ENCODE measurements at regions not wholly inside any gene's neighbourhood (a gene's known extent, or its start where the extent isn't known, plus 50 kb on each side); places are given as distances from the start of the nearest gene placed in this dataset.
"Not testable (repeated sequence)": the region's sequence is repeated elsewhere in the genome, so short reads cannot be mapped to it uniquely, and the experiment has no call there.

GRCh38 chr7:131034166-131034881, 293.4 kb upstream of the MKLN1 start:
- H3K4me3 ChIP-seq, result no peak overlapping the region
- no peaks in the 10 kb centered on the region for H3K27me3 ChIP-seq
- DNase-seq, result no peak
- no peaks in the 10 kb centered on the region for H3K36me3 ChIP-seq
- H3K9me3 ChIP-seq, result no peaks in the 10 kb centered on the region

DNA sequence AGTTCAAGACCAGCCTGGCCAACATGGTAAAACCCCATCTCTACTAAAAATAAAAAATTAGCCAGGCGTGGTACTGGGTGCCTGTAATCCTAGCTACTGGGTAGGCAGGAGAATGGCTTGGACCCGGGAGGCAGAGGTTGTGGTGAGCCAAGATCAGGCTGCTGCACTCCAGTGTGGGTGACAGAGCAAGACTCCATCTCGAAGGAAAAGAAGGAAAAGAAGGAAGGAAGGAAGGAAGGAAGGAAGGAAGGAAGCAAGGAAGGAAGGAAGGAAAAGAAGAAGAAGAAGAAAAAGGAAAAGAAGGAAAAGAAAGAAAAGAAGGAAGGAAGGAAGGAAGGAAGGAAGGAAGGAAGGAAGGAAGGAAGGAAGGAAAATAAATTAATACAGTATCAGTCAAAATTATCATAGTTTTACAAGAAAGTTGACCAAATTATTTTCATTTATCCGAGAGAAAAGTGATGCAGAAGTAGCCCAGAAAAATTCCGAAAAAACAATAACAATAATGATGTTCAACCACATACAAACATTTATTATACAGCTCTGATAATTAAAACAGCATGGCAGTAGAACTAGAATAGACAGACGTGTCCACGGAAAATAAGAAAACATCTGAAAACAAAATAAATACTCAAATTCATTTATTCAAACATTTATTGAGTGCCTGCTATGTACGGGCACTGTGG, 292.4 kb upstream of the MKLN1 start:
- Histone ChIP-seq H3K36me3 (no peaks in the 10 kb centered on the region), H3K4me3 (no peak overlapping the region), H3K9me3 (no peaks in the 10 kb centered on the region), H3K27me3 (no peaks in the 10 kb centered on the region)
- DNase-seq, result no peak

GRCh38 chr7:131038153-131038552, 289.5 kb upstream of the MKLN1 start:
- Histone ChIP-seq H3K36me3 (no peaks in the 10 kb centered on the region), H3K27me3 (no peaks in the 10 kb centered on the region), H3K4me3 (no peak overlapping the region), H3K9me3 (no peaks in the 10 kb centered on the region)
- DNase-seq, result no peak

DNA sequence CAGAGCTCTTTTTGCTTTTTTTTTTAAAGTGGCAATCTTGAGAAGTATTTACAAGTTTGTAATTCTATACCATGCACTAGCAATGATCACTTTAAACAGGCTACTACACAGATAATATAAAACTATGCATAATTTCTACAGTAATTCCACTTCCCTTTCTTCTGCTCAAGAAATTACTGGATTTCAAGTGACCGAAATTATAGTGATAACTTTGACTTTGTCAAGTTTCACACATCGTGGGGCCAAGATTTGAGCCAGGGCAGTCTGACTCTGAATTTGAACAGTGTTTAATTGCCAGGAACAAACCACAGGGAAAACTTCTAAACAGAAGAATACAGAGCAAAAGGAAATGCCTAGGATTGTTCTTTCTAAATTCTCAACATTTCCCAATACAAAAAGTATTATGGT, 288.3 kb upstream of the MKLN1 start:
- H3K36me3 ChIP-seq, result no peaks in the 10 kb centered on the region
- H3K9me3 ChIP-seq, result no peaks in the 10 kb centered on the region
- H3K27me3 ChIP-seq, result no peaks in the 10 kb centered on the region
- DNase-seq, result no peak
- H3K4me3 ChIP-seq, result no peak overlapping the region

- H3K27me3 ChIP-seq, result no peaks in the 10 kb centered on the region
- no peak overlapping the region for H3K4me3 ChIP-seq
- no peak for DNase-seq
- H3K9me3 ChIP-seq, result no peaks in the 10 kb centered on the region
- H3K36me3 ChIP-seq, result no peaks in the 10 kb centered on the region
Measured at GRCh38 chr7:131039836-131040235, 287.8 kb upstream of the MKLN1 start.

- no peaks in the 10 kb centered on the region for H3K9me3 ChIP-seq
- H3K4me3 ChIP-seq, result no peak overlapping the region
- H3K27me3 ChIP-seq, result no peaks in the 10 kb centered on the region
- H3K36me3 ChIP-seq, result no peaks in the 10 kb centered on the region
- peak; percentile 14 for DNase-seq
Measured at GRCh38 chr7:131040467-131040932, 287.2 kb upstream of the MKLN1 start.

GRCh38 chr7:131041012-131041695, 286.5 kb upstream of the MKLN1 start:
- not testable (repeated sequence) for H3K36me3 ChIP-seq, H3K27me3 ChIP-seq, DNase-seq, H3K9me3 ChIP-seq, H3K4me3 ChIP-seq

- no peaks in the 10 kb centered on the region for H3K27me3 ChIP-seq
- no peak for DNase-seq
- no peak overlapping the region for H3K4me3 ChIP-seq
- no peaks in the 10 kb centered on the region for H3K36me3 ChIP-seq
- H3K9me3 ChIP-seq, result no peaks in the 10 kb centered on the region
Measured at GRCh38 chr7:131042269-131043160, 285.2 kb upstream of the MKLN1 start.

DNA sequence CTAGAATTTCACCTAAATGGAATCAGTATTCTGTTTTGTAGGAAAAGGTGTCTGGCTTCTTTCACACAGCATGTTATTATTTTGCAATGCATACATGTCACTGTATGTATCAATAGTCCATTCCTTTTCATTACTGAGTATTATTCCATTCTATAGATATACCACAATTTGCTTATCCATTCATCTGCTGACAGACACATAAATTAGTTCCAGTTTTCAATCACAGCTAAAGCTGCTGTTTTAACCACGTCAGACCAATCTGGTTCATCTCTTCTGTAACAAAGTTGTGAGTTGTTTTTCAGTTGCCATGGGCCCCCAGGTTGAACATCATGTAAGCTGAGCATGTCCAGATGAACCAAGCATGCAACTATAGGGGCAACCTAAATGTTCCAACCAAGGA, 282.1 kb upstream of the MKLN1 start:
- no peaks in the 10 kb centered on the region for H3K27me3 ChIP-seq
- no peaks in the 10 kb centered on the region for H3K36me3 ChIP-seq
- no peak overlapping the region for H3K4me3 ChIP-seq
- H3K9me3 ChIP-seq, result no peaks in the 10 kb centered on the region
- no peak for DNase-seq

DNA sequence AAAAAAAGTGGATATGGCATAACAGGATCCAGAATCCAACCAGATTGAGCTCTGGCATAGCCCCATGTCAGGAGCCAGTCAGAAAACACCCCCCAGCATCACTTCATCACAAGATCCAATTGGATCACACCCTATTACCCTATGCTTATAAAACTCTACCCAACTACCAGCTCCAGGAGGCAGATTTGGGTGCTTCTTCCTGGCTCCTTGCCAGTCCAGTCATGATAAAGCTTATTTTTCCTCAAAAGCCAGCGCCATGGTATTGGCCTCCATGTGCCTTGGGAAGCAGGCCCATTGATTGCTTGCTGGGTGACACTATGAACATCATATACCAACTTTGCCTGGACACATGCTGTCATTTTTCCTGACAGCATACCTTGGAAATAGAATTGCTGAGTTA, 281.4 kb upstream of the MKLN1 start:
- Histone ChIP-seq H3K4me3 (no peak overlapping the region), H3K9me3 (no peaks in the 10 kb centered on the region), H3K36me3 (no peaks in the 10 kb centered on the region), H3K27me3 (no peaks in the 10 kb centered on the region)
- no peak for DNase-seq

DNA sequence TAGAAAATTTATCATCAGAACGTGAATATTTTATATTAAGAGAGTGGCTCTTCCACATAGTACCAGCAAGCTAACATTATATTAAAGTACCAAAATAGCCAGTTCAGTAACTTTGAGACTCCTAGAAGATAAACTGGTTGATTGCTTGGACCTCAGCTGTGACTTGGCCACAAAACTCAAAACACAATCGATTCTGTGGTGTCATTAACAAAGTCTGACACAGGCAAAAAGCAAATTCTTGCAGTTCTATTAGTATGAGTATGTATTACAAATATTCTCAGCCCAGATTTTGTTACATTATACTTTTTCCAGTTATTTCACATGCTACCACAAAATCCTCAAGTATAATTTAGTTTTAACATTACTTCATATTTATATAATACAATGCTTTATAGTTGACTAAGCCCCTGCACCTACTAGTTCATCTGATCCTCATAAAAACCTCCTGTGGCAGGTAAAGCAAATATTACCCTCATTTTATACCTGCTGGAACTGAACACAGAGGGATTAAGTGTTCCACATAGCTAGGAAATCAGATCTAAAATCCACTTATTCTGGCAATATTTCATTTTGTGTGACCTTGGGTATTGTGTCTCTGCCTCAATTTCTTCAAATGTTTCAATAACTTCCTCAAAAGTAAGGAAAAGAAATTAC, 279.9 kb upstream of the MKLN1 start:
- DNase-seq, result no peak
- Histone ChIP-seq H3K9me3 (no peaks in the 10 kb centered on the region), H3K36me3 (no peaks in the 10 kb centered on the region), H3K4me3 (no peak overlapping the region), H3K27me3 (no peaks in the 10 kb centered on the region)

GRCh38 chr7:131051304-131051703, 276.4 kb upstream of the MKLN1 start:
- no peaks in the 10 kb centered on the region for H3K36me3 ChIP-seq
- no peaks in the 10 kb centered on the region for H3K9me3 ChIP-seq
- DNase-seq, result no peak
- no peaks in the 10 kb centered on the region for H3K27me3 ChIP-seq
- no peak overlapping the region for H3K4me3 ChIP-seq

DNA sequence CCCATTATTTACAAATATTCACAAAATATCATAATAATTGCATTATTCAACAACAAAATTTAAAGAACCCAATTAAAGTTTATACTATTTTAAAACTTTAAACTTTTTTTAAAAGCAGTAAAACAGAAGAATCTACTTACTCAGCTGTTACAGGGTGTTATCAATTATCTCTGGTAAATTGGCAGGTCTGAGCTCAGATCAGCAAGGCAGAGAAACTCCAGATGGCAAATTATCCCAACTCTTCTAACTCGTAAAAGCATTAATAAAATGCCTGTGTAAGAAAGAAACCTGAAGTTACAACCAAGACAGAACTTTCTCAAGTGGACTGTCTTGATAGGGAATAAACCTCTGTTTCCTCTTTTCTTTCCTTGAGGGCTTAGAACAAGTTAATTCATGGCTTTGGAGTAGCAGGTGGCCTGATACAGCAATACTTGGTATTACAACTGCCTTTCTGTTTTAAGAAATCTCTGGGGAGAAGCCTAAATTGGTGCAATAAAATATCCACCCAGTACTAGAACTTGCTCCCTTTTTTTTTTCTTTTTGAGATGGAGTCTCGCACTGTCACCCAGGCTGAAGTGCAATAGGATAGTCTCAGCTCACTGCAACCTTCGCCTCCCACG, 275.3 kb upstream of the MKLN1 start:
- Histone ChIP-seq H3K27me3 (no peaks in the 10 kb centered on the region), H3K9me3 (no peaks in the 10 kb centered on the region), H3K36me3 (no peaks in the 10 kb centered on the region), H3K4me3 (no peak overlapping the region)
- no peak for DNase-seq

- H3K36me3 ChIP-seq, result no peaks in the 10 kb centered on the region
- DNase-seq, result no peak
Measured at GRCh38 chr7:131056007-131056406, 271.7 kb upstream of the MKLN1 start.

DNA sequence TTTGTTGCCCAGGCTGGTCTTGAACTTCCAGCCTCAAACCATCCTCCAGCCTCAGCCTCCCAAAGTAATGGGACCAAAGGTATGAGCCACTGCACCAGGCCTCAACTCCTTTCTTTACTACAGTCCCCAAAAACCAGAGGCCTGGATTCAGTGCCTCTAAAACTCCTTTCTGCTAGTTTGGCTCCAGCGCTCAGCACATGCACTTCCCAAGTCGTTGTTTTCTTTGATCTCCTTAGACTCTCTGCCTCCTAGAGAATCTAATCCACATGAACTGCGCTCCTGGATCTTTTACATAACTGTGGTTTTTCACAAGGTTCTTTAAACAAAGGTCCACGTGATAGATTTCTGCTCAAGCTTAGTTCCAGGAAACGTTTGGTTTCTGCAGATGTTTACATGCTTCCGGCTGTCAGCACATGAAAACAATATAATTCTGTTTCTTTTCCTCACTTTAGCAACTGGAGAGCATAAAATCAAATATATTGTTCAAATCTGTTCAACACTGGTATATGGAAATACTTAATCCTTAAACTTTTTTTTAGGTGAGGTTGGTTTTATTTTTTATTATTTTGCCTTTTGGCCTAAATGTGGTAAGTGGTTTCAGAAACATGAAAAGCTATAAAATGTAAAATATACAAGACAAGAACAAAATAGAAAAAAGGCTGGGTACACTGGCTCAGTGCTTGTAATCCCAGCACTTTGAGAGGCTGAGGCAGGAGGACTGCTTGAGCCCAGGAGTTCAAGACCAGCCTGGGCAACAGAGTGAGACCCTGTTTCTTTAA, 270.5 kb upstream of the MKLN1 start:
- no peaks in the 10 kb centered on the region for H3K36me3 ChIP-seq
- H3K9me3 ChIP-seq, result no peaks in the 10 kb centered on the region
- DNase-seq, result no peak
- H3K27me3 ChIP-seq, result no peaks in the 10 kb centered on the region
- H3K4me3 ChIP-seq, result no peak overlapping the region

More at GRCh38 chr7:131056007-131056406, 271.7 kb upstream of the MKLN1 start:
- Histone ChIP-seq H3K4me3 (no peak overlapping the region), H3K27me3 (no peaks in the 10 kb centered on the region), H3K9me3 (no peaks in the 10 kb centered on the region)

Data from MG63 (cell line).